IMR-90 (cell line): ENCODE measurements at regions not wholly inside any gene's neighbourhood (a gene's known extent, or its start where the extent isn't known, plus 50 kb on each side); places are given as distances from the start of the nearest gene placed in this dataset.

Experiments used
- ATAC-seq: fragments of 200-7000 bp; cut with Tn5 transposase; 2 replicates; pipeline ENCODE4 v1.9.1; 2020; ENCODE audit warnings: low read depth, mild to moderate bottlenecking, moderate library complexity
- BruUV-seq: library from RNA; stranded (reverse); fragments of 400-500 nt; replicated peaks from 2 replicates; lab custom pipeline; 2021; lab: Mats Ljungman, UMichigan
- CTCF ChIA-PET: fragments of 300-600 bp; formaldehyde crosslinking; extraction: SDS; loops from one replicate; lab custom pipeline; 2021; ENCODE audit warnings: antibody characterized with exemption; lab: Yijun Ruan, JAX
- POLR2A ChIA-PET: fragments of 300-600 bp; sonication (Branson Sonifier 250); formaldehyde crosslinking; loops from one replicate; lab custom pipeline; 2022; ENCODE audit warnings: antibody characterized with exemption; ENCODE audit not compliant: unreplicated experiment; lab: Charles Lee
- DNase-seq: peaks from one replicate; pipeline ENCODE4 v3.0.0; 2013
- H2AFZ ChIP-seq: replicated peaks from 2 replicates; pipeline ENCODE3; 2013; ENCODE audit warnings: low read length, mild to moderate bottlenecking; ENCODE audit not compliant: poor library complexity
- H2AK5ac ChIP-seq: 2 replicates; pipeline ENCODE4 v1.6.1; 2013; ENCODE audit warnings: low read depth, low read length, inconsistent platforms
- H2AK9ac ChIP-seq: replicated peaks from 2 replicates; pipeline ENCODE3; 2013; ENCODE audit warnings: mild to moderate bottlenecking, low read depth, low read length, moderate library complexity; ENCODE audit not compliant: poor library complexity
- H2BK120ac ChIP-seq: 2 replicates; pipeline ENCODE4 v1.6.1; 2013; ENCODE audit warnings: low read depth, low read length, inconsistent platforms
- H2BK15ac ChIP-seq: 3 replicates; pipeline ENCODE4 v1.6.1; 2013; ENCODE audit warnings: low read depth, low read length, inconsistent platforms
- H2BK20ac ChIP-seq: 2 replicates; pipeline ENCODE4 v1.6.1; 2013; ENCODE audit warnings: low read depth, mild to moderate bottlenecking, inconsistent platforms, low read length, moderate library complexity
- H2BK5ac ChIP-seq: 2 replicates; pipeline ENCODE4 v1.6.1; 2013; ENCODE audit warnings: mild to moderate bottlenecking, low read depth, low read length, inconsistent platforms; ENCODE audit not compliant: poor library complexity, severe bottlenecking
- H3K14ac ChIP-seq: replicated peaks from 2 replicates; pipeline ENCODE4 v1.6.1; 2013; ENCODE audit warnings: low read depth, low read length, inconsistent platforms
- H3K18ac ChIP-seq: 2 replicates; pipeline ENCODE4 v1.6.1; 2013; ENCODE audit warnings: low read depth, low read length, control low read depth
- H3K23ac ChIP-seq: 2 replicates; pipeline ENCODE4 v1.6.1; 2013; ENCODE audit warnings: low read depth, low read length, inconsistent platforms
- H3K27ac ChIP-seq: 2 replicates; pipeline ENCODE4 v1.5.1; 2013; ENCODE audit warnings: mild to moderate bottlenecking, control low read depth, low read length; ENCODE audit not compliant: insufficient read depth
- H3K27me3 ChIP-seq: 2 replicates; pipeline ENCODE4 v1.6.1; 2013; ENCODE audit warnings: low read length; ENCODE audit not compliant: control insufficient read depth, insufficient read depth
- H3K36me3 ChIP-seq: 2 replicates; pipeline ENCODE4 v1.6.1; 2013; ENCODE audit warnings: low read length, mixed read lengths; ENCODE audit not compliant: control insufficient read depth, insufficient read depth
- H3K4ac ChIP-seq: 2 replicates; pipeline ENCODE4 v1.6.1; 2013; ENCODE audit warnings: low read depth, low read length, inconsistent platforms
- H3K4me1 ChIP-seq: 2 replicates; pipeline ENCODE4 v1.6.1; 2013; ENCODE audit warnings: low read length, mixed read lengths; ENCODE audit not compliant: control insufficient read depth, insufficient read depth
- H3K4me2 ChIP-seq: 2 replicates; pipeline ENCODE4 v1.6.1; 2013; ENCODE audit warnings: low read depth, mild to moderate bottlenecking, control low read depth, low read length, moderate library complexity
- H3K4me3 ChIP-seq: 2 replicates; pipeline ENCODE4 v1.5.1; 2013; ENCODE audit warnings: low read depth, mild to moderate bottlenecking, control low read depth, low read length, moderate library complexity; ENCODE audit not compliant: insufficient read depth
- H3K56ac ChIP-seq: 2 replicates; pipeline ENCODE4 v1.6.1; 2013; ENCODE audit warnings: low read length, inconsistent platforms; ENCODE audit not compliant: insufficient read depth; ENCODE audit errors: extremely low read depth
- H3K79me1 ChIP-seq, 2 experiments: 2 replicates each; pipeline ENCODE4 v1.6.1; 2013; ENCODE audit warnings: low read length in 2 of 2, inconsistent platforms in 1 of 2, low read depth in 1 of 2
- H3K9ac ChIP-seq: 2 replicates; pipeline ENCODE4 v1.6.1; 2013; ENCODE audit warnings: low read depth, low read length, control low read depth
- H3K9me1 ChIP-seq: 2 replicates; pipeline ENCODE4 v1.6.1; 2013; ENCODE audit warnings: low read length, inconsistent platforms; ENCODE audit not compliant: insufficient read depth
- H3K9me3 ChIP-seq: 2 replicates; pipeline ENCODE4 v1.6.1; 2013; ENCODE audit warnings: low read length; ENCODE audit not compliant: control insufficient read depth, insufficient read depth
- H4K20me1 ChIP-seq: 2 replicates; pipeline ENCODE4 v1.6.1; 2013; ENCODE audit warnings: low read length, inconsistent platforms; ENCODE audit not compliant: insufficient read depth
- H4K5ac ChIP-seq: 2 replicates; pipeline ENCODE4 v1.6.1; 2013; ENCODE audit warnings: mild to moderate bottlenecking, low read depth, low read length, control low read depth
- H4K8ac ChIP-seq, 2 experiments: 2 replicates each; pipeline ENCODE4 v1.6.1; 2013; ENCODE audit warnings: low read depth in 2 of 2, low read length in 2 of 2, control low read depth in 1 of 2, inconsistent platforms in 1 of 2
- H4K91ac ChIP-seq: 2 replicates; pipeline ENCODE4 v1.6.1; 2013; ENCODE audit warnings: low read depth, low read length, inconsistent platforms; ENCODE audit not compliant: insufficient read depth
- BHLHE40 ChIP-seq: fragments of 150-350 bp; IDR thresholded peaks from 2 replicates; pipeline ENCODE4 v1.6.1; 2016; ENCODE audit warnings: mild to moderate bottlenecking, low read depth, low read length
- CEBPB ChIP-seq: IDR thresholded peaks from 2 replicates; pipeline ENCODE4 v1.6.1; 2012; ENCODE audit warnings: low read depth, low read length, improper control_type of control experiment
- CHD1 ChIP-seq: IDR thresholded peaks from 2 replicates; pipeline ENCODE4 v1.6.1; 2012; ENCODE audit warnings: low read depth, low read length, improper control_type of control experiment
- CTCF ChIP-seq: conservative IDR thresholded peaks from 2 replicates; pipeline ENCODE4 v1.5.1; 2012; ENCODE audit warnings: mild to moderate bottlenecking, low read depth, low read length, improper control_type of control experiment
- FOS ChIP-seq: fragments of 150-350 bp; IDR thresholded peaks from 2 replicates; pipeline ENCODE4 v1.6.1; 2016; ENCODE audit warnings: low read depth, low read length
- MAFK ChIP-seq: IDR thresholded peaks from 2 replicates; pipeline ENCODE4 v1.6.1; 2012; ENCODE audit warnings: low read depth, low read length, improper control_type of control experiment
- MAZ ChIP-seq: IDR thresholded peaks from 2 replicates; pipeline ENCODE4 v1.6.1; 2012; ENCODE audit warnings: low read depth, mild to moderate bottlenecking, low read length, improper control_type of control experiment, moderate library complexity, borderline replicate concordance
- MXI1 ChIP-seq: IDR thresholded peaks from 2 replicates; pipeline ENCODE4 v1.6.1; 2012; ENCODE audit warnings: low read depth, mild to moderate bottlenecking, low read length, moderate library complexity, borderline replicate concordance
- NFE2L2 ChIP-seq: fragments of 150-350 bp; IDR thresholded peaks from 2 replicates; pipeline ENCODE4 v1.6.1; 2016; ENCODE audit warnings: low read depth, mild to moderate bottlenecking, low read length
- POLR2A ChIP-seq: IDR thresholded peaks from 2 replicates; pipeline ENCODE4 v1.6.1; 2012; ENCODE audit warnings: mild to moderate bottlenecking, low read depth, low read length
- RAD21 ChIP-seq: IDR thresholded peaks from 2 replicates; pipeline ENCODE4 v1.6.1; 2012; ENCODE audit warnings: low read length, improper control_type of control experiment
- RCOR1 ChIP-seq: IDR thresholded peaks from 2 replicates; pipeline ENCODE4 v1.6.1; 2012; ENCODE audit warnings: mild to moderate bottlenecking, low read length, improper control_type of control experiment; ENCODE audit not compliant: insufficient replicate concordance
- RFX5 ChIP-seq: IDR thresholded peaks from 2 replicates; pipeline ENCODE4 v1.8.0; 2012; ENCODE audit warnings: low read depth, mild to moderate bottlenecking, low read length, moderate library complexity
- SMC3 ChIP-seq: fragments of 150-350 bp; IDR thresholded peaks from 2 replicates; pipeline ENCODE4 v1.6.1; 2016; ENCODE audit warnings: low read depth, mild to moderate bottlenecking, antibody characterized with exemption, low read length, moderate library complexity
- USF2 ChIP-seq: fragments of 150-350 bp; IDR thresholded peaks from 2 replicates; pipeline ENCODE4 v1.6.1; 2017; ENCODE audit warnings: mild to moderate bottlenecking, antibody characterized with exemption, low read length, low read depth
- WGBS, 2 experiments: methylation state at CpG; one replicate each; pipeline versions ENCODE4 v1.1.5 to v1.1.7; 2013; ENCODE audit warnings: missing lambda C conversion rate in 2 of 2; ENCODE audit not compliant: insufficient read length in 1 of 2; ENCODE audit errors: extremely low coverage in 2 of 2; 5-methylcytosine and 5-hydroxymethylcytosine counted together
- dilution Hi-C: fragments of 300-500 bp; cut with HindIII; formaldehyde crosslinking; loops from one replicate; pipeline ENCODE4 v1.14.3; 2018; ENCODE audit warnings: low sequenced_read_pairs; ENCODE audit not compliant: unreplicated experiment
- in situ Hi-C: fragments of 300-500 bp; cut with MboI; formaldehyde crosslinking; loops from 3 replicates; pipeline ENCODE4 v1.14.3; 2019; ENCODE audit warnings: low sequenced_read_pairs, inconsistent platforms, mixed read lengths
- intact Hi-C: fragments of 100-400 bp; cut with micrococcal nuclease; formaldehyde crosslinking; loops from 2 replicates; pipeline ENCODE4 v1.10.0; 2022
- TF ChIP-seq, protein P1 (sequence below): fragments of 150-350 bp; IDR thresholded peaks from 2 replicates; pipeline ENCODE4 v1.6.1; 2016; ENCODE audit warnings: low read depth, mild to moderate bottlenecking, low read length, moderate library complexity, borderline replicate concordance

GRCh38 chr21:20519076-20519475 lies 479.1 kb upstream of the NCAM2 start:
- H3K4me1 ChIP-seq: no peaks in the 10 kb centered on the region
- no peak overlapping the region for H3K14ac ChIP-seq
- in situ Hi-C loops (no loop called here), dilution Hi-C loops (no loop called here), intact Hi-C loops (no loop called here)
- H3K18ac ChIP-seq: no peak overlapping the region
- H2AK5ac ChIP-seq: no peak overlapping the region
- no peak overlapping the region for H3K23ac ChIP-seq
- H3K4ac ChIP-seq: no peak overlapping the region
- no peak overlapping the region for H2BK15ac ChIP-seq
- H3K56ac ChIP-seq: no peak overlapping the region
- no peak for ATAC-seq
- no peak overlapping the region for H3K27ac ChIP-seq
- POLR2A ChIA-PET: no interaction called here
- no peak overlapping the region for H2BK20ac ChIP-seq
- H4K20me1 ChIP-seq: no peaks in the 10 kb centered on the region
- no peak overlapping the region for H2AK9ac ChIP-seq
- H3K27me3 ChIP-seq: no peaks in the 10 kb centered on the region
- no peaks in the 10 kb centered on the region for H3K9me1 ChIP-seq
- H3K4me3 ChIP-seq: no peak overlapping the region
- no peaks in the 10 kb centered on the region for H3K79me1 ChIP-seq
- no peak overlapping the region for H3K4me2 ChIP-seq
- H4K91ac ChIP-seq: no peak overlapping the region
- CTCF ChIA-PET: no interaction called here
- TF ChIP-seq FOS (no peak), MAZ (no peak), RCOR1 (no peak), CHD1 (no peak), SMC3 (no peak), RAD21 (no peak), POLR2A (no peak), RFX5 (no peak), BHLHE40 (no peak), MXI1 (no peak), NFE2L2 (no peak), MAFK (no peak), CEBPB (no peak), USF2 (no peak), CTCF (no peak)
- TF ChIP-seq, protein P1, sequence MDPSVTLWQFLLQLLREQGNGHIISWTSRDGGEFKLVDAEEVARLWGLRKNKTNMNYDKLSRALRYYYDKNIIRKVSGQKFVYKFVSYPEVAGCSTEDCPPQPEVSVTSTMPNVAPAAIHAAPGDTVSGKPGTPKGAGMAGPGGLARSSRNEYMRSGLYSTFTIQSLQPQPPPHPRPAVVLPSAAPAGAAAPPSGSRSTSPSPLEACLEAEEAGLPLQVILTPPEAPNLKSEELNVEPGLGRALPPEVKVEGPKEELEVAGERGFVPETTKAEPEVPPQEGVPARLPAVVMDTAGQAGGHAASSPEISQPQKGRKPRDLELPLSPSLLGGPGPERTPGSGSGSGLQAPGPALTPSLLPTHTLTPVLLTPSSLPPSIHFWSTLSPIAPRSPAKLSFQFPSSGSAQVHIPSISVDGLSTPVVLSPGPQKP: no peak
- H4K5ac ChIP-seq: no peak overlapping the region
- no peak overlapping the region for H2AFZ ChIP-seq
- no peak overlapping the region for H3K9ac ChIP-seq
- H3K36me3 ChIP-seq: no peaks in the 10 kb centered on the region
- H2BK5ac ChIP-seq: no peak overlapping the region
- no TSS peak for BruUV-seq
- no CpG with 5 or more reads among the region's 3 CpGs for WGBS, 2 experiments
- DNase-seq: no peak
- no peak overlapping the region for H4K8ac ChIP-seq
- H3K9me3 ChIP-seq: peaks cover 1% of the 10 kb centered on the region; the same call in 1 of the 2 replicates
- H2BK120ac ChIP-seq: no peak overlapping the region
